PC-9 (cell line): ENCODE measurements at regions not wholly inside any gene's neighbourhood (a gene's known extent, or its start where the extent isn't known, plus 50 kb on each side); places are given as distances from the start of the nearest gene placed in this dataset.

ENCODE experiments used
- BruUV-seq: library from RNA; stranded (reverse); fragments of 400-500 nt; replicated peaks from 2 replicates; lab custom pipeline; 2021; lab: Mats Ljungman, UMichigan
- CTCF ChIA-PET: fragments of 300-600 bp; sonication (Branson Sonifier 250); formaldehyde crosslinking; loops from one replicate; lab custom pipeline; 2022; ENCODE audit warnings: antibody characterized with exemption; lab: Charles Lee
- POLR2A ChIA-PET: fragments of 300-600 bp; sonication (Branson Sonifier 250); formaldehyde crosslinking; loops from one replicate; lab custom pipeline; 2022; ENCODE audit warnings: antibody characterized with exemption; ENCODE audit not compliant: unreplicated experiment; lab: Charles Lee
- DNase-seq, 2 experiments: peaks; one replicate each; pipeline versions ENCODE4 v3.0.0 to v3.0.0-alpha.2; 2015 to 2022; ENCODE audit warnings: mixed read lengths in 1 of 2
- H2AFZ ChIP-seq: fragments of 200-600 bp; sonication (generic); 2 replicates; pipeline ENCODE4 v1.8.1; 2017; ENCODE audit warnings: antibody characterized with exemption
- H3F3A ChIP-seq: fragments of 200-600 bp; sonication (generic); 2 replicates; pipeline ENCODE4 v1.8.1; 2017; ENCODE audit warnings: antibody characterized with exemption, mild to moderate bottlenecking, low read depth; ENCODE audit not compliant: insufficient read depth
- H3K27ac ChIP-seq: fragments of 200-600 bp; sonication (generic); 2 replicates; pipeline ENCODE4 v1.6.1; 2016; ENCODE audit warnings: mixed run types
- H3K27me3 ChIP-seq: fragments of 200-600 bp; sonication (generic); 2 replicates; pipeline ENCODE4 v1.6.1; 2016; ENCODE audit warnings: low read depth, mixed run types; ENCODE audit not compliant: insufficient read depth
- H3K36me3 ChIP-seq: fragments of 200-600 bp; sonication (generic); 2 replicates; pipeline ENCODE4 v1.6.1; 2016; ENCODE audit warnings: low read depth, mixed run types
- H3K4me1 ChIP-seq: fragments of 200-600 bp; sonication (generic); replicated peaks from 2 replicates; pipeline ENCODE4 v1.6.1; 2016; ENCODE audit warnings: mixed run types; ENCODE audit not compliant: insufficient read depth
- H3K4me2 ChIP-seq: fragments of 200-600 bp; sonication (generic); 2 replicates; pipeline ENCODE4 v1.6.1; 2017; ENCODE audit warnings: mixed run types
- H3K4me3 ChIP-seq: fragments of 200-600 bp; sonication (generic); 2 replicates; pipeline ENCODE4 v1.6.1; 2016; ENCODE audit warnings: mixed run types
- H3K79me2 ChIP-seq: fragments of 200-600 bp; sonication (generic); 2 replicates; pipeline ENCODE4 v1.6.1; 2017; ENCODE audit warnings: low read depth, mixed run types
- H3K9me2 ChIP-seq: fragments of 200-600 bp; sonication (generic); 2 replicates; pipeline ENCODE4 v1.8.1; 2017; ENCODE audit warnings: mild to moderate bottlenecking; ENCODE audit not compliant: insufficient read depth
- H3K9me3 ChIP-seq: fragments of 200-600 bp; sonication (generic); 2 replicates; pipeline ENCODE4 v1.8.1; 2016; ENCODE audit warnings: low read depth; ENCODE audit not compliant: insufficient read depth
- H4K20me1 ChIP-seq: fragments of 200-600 bp; sonication (generic); 2 replicates; pipeline ENCODE4 v1.8.1; 2017; ENCODE audit not compliant: insufficient read depth
- CTCF ChIP-seq: fragments of 200-600 bp; sonication (generic); conservative IDR thresholded peaks from 2 replicates; pipeline ENCODE4 v1.6.1; 2017; ENCODE audit warnings: mixed run types, antibody characterized with exemption, mild to moderate bottlenecking, moderate library complexity
- EZH2 ChIP-seq: fragments of 200-600 bp; sonication (generic); IDR thresholded peaks from 2 replicates; pipeline ENCODE4 v1.8.0; 2017; ENCODE audit warnings: antibody characterized with exemption, low read depth
- intact Hi-C: fragments of 100-400 bp; cut with micrococcal nuclease; formaldehyde crosslinking; loops from one replicate; pipeline ENCODE4 v1.10.0; 2022; ENCODE audit not compliant: unreplicated experiment

- Histone ChIP-seq H4K20me1 (no peaks in the 10 kb centered on the region), H3K4me3 (no peak overlapping the region), H3F3A (no peaks in the 10 kb centered on the region), H3K27ac (no peak overlapping the region), H2AFZ (no peak overlapping the region), H3K27me3 (no peaks in the 10 kb centered on the region), H3K4me2 (no peak overlapping the region), H3K9me3 (no peaks in the 10 kb centered on the region), H3K9me2 (no peaks in the 10 kb centered on the region), H3K4me1 (no peaks in the 10 kb centered on the region), H3K36me3 (no peaks in the 10 kb centered on the region), H3K79me2 (no peaks in the 10 kb centered on the region)
- no peak for DNase-seq
- no peak for TF ChIP-seq EZH2
- ChIA-PET CTCF (no interaction called here), POLR2A (no interaction called here)
- intact Hi-C loops: no loop called here
- no TSS peak for BruUV-seq
Measured at GRCh38 chr1:218837051-218837450, 336.6 kb upstream of the LYPLAL1 start.

- Histone ChIP-seq H3K9me3 (peaks cover 3% of the 10 kb centered on the region; the same call in 1 of the 2 replicates), H4K20me1 (no peaks in the 10 kb centered on the region), H3K79me2 (no peaks in the 10 kb centered on the region), H3K4me1 (no peaks in the 10 kb centered on the region), H3K4me3 (no peak overlapping the region), H3K9me2 (no peaks in the 10 kb centered on the region), H3K36me3 (no peaks in the 10 kb centered on the region), H3K27me3 (no peaks in the 10 kb centered on the region), H3K4me2 (no peak overlapping the region), H3K27ac (no peak overlapping the region), H2AFZ (no peak overlapping the region; the same call in 1 of the 2 replicates), H3F3A (no peaks in the 10 kb centered on the region)
- intact Hi-C loops: no loop called here
- DNase-seq: no peak
- TF ChIP-seq CTCF (no peak), EZH2 (no peak)
- ChIA-PET POLR2A (no interaction called here), CTCF (no interaction called here)
- BruUV-seq: no TSS peak
Measured at GRCh38 chr1:218845589-218845988, 328.1 kb upstream of the LYPLAL1 start.

- TF ChIP-seq CTCF (no peak), EZH2 (no peak)
- peaks cover 3% of the 10 kb centered on the region; the same call in 1 of the 2 replicates for H3K9me3 ChIP-seq
- no peak overlapping the region for H3K4me2 ChIP-seq
- ChIA-PET POLR2A (no interaction called here), CTCF (no interaction called here)
- no peaks in the 10 kb centered on the region for H3K4me1 ChIP-seq
- H4K20me1 ChIP-seq: no peaks in the 10 kb centered on the region
- H3K36me3 ChIP-seq: no peaks in the 10 kb centered on the region
- no peak overlapping the region for H2AFZ ChIP-seq
- H3K9me2 ChIP-seq: no peaks in the 10 kb centered on the region
- no peaks in the 10 kb centered on the region for H3F3A ChIP-seq
- no TSS peak for BruUV-seq
- no peak overlapping the region for H3K4me3 ChIP-seq
- no peaks in the 10 kb centered on the region for H3K27me3 ChIP-seq
- no peak overlapping the region for H3K27ac ChIP-seq
- no peak for DNase-seq
- intact Hi-C loops: no loop called here
- no peaks in the 10 kb centered on the region for H3K79me2 ChIP-seq
Measured at GRCh38 chr1:218846181-218846580, 327.5 kb upstream of the LYPLAL1 start.

- Histone ChIP-seq H3K9me2 (no peaks in the 10 kb centered on the region), H3K79me2 (no peaks in the 10 kb centered on the region), H3K4me2 (no peak overlapping the region), H3K4me1 (no peaks in the 10 kb centered on the region), H2AFZ (no peak overlapping the region), H3K27me3 (no peaks in the 10 kb centered on the region), H3K4me3 (no peak overlapping the region), H3K36me3 (no peaks in the 10 kb centered on the region), H3K27ac (no peak overlapping the region), H4K20me1 (no peaks in the 10 kb centered on the region), H3F3A (no peaks in the 10 kb centered on the region), H3K9me3 (peaks cover 3% of the 10 kb centered on the region; the same call in 1 of the 2 replicates)
- POLR2A ChIA-PET: no interaction called here
- no TSS peak for BruUV-seq
- TF ChIP-seq EZH2 (no peak), CTCF (no peak)
- DNase-seq: no peak
- intact Hi-C loops: no loop called here
- CTCF ChIA-PET: no interaction called here
Measured at GRCh38 chr1:218847089-218847768, 326.4 kb upstream of the LYPLAL1 start.
